H1 (cell line): ENCODE measurements at regions not wholly inside any gene's neighbourhood (a gene's known extent, or its start where the extent isn't known, plus 50 kb on each side); places are given as distances from the start of the nearest gene placed in this dataset.

ENCODE experiments used
- ASH2L ChIP-seq: fragments of 200-600, 300-600 bp; sonication (generic); IDR thresholded peaks from one replicate; pipeline ENCODE4 v1.7.1; 2017; ENCODE audit warnings: low read length
- CEBPB ChIP-seq: IDR thresholded peaks from 2 replicates; pipeline ENCODE4 v1.6.1; 2012; ENCODE audit warnings: low read depth, low read length
- CHD7 ChIP-seq: fragments of 300-600 bp; sonication (generic); IDR thresholded peaks from 2 replicates; pipeline ENCODE4 v1.7.1; 2012; ENCODE audit warnings: low read length, moderate library complexity, mild to moderate bottlenecking, inconsistent platforms; ENCODE audit not compliant: insufficient replicate concordance
- CTCF ChIP-seq, 3 experiments: IDR thresholded peaks; 1 replicate in 2 of 3; 2 replicates in 1 of 3; pipeline versions ENCODE4 v1.5.1 to v1.6.1; 2011; ENCODE audit warnings: low read length in 3 of 3, mild to moderate bottlenecking in 3 of 3, inconsistent platforms in 2 of 3, low read depth in 1 of 3, moderate library complexity in 1 of 3; ENCODE audit not compliant: insufficient read depth in 1 of 3; ENCODE audit errors: control extremely low read depth in 1 of 3
- FOSL1 ChIP-seq: IDR thresholded peaks from 2 replicates; pipeline ENCODE4 v1.6.1; 2011; ENCODE audit warnings: mild to moderate bottlenecking, low read depth, low read length, moderate library complexity; ENCODE audit not compliant: insufficient read depth
- GTF2F1 ChIP-seq: IDR thresholded peaks from 2 replicates; pipeline ENCODE4 v1.6.1; 2012; ENCODE audit warnings: low read depth, low read length, improper control_type of control experiment, borderline replicate concordance
- POU5F1 ChIP-seq: IDR thresholded peaks from 2 replicates; pipeline ENCODE4 v1.6.1; 2011; ENCODE audit warnings: low read depth, mild to moderate bottlenecking, low read length, moderate library complexity
- SIX5 ChIP-seq: IDR thresholded peaks from 2 replicates; pipeline ENCODE4 v1.6.1; 2011; ENCODE audit warnings: mild to moderate bottlenecking, low read depth, low read length
- SP2 ChIP-seq: IDR thresholded peaks from 2 replicates; pipeline ENCODE4 v1.6.1; 2012; ENCODE audit warnings: mild to moderate bottlenecking, low read length, inconsistent platforms
- TBP ChIP-seq: IDR thresholded peaks from 2 replicates; pipeline ENCODE4 v1.6.1; 2011; ENCODE audit warnings: low read depth, low read length, improper control_type of control experiment
- TEAD4 ChIP-seq: IDR thresholded peaks from 2 replicates; pipeline ENCODE4 v1.6.1; 2012; ENCODE audit warnings: low read depth, low read length, inconsistent platforms, mixed read lengths

DNA sequence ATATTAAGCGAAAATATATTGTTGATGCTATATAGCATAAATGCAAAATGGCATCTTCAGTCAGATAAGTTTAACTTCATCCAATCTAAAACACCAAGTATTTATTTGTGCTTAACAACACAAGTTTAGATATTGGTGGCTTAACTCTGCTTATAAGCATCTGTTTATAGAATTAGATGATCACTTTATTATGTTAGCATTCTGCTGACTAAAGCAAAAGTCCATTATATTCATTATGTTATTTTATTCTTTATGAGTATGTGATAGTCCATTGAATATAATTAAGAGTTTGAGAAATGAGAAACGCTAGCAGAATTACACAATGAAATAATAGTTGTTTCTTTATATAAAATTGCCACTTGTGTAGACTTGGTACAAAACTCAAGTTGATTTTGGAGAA, 401.2 kb upstream of the CDH7 start (continued):
- TF ChIP-seq CHD7: no peak
- no peak for TF ChIP-seq CEBPB
- no peak for TF ChIP-seq GTF2F1
- TF ChIP-seq CTCF (IDR thresholded peaks at IDR 0.05; ENCODE audit: control extremely low read depth in 1 of 3, insufficient read depth in 1 of 3, low read depth in 1 of 3, low read length in 3 of 3): no peak
- no peak for TF ChIP-seq POU5F1
- no peak for TF ChIP-seq TBP
- TF ChIP-seq ASH2L: no peak
- no peak for TF ChIP-seq TEAD4
- TF ChIP-seq SIX5: no peak
- TF ChIP-seq SP2: no peak
- no peak for TF ChIP-seq FOSL1
